Erythroblast (primary cell): ENCODE measurements at regions not wholly inside any gene's neighbourhood (a gene's known extent, or its start where the extent isn't known, plus 50 kb on each side); places are given as distances from the start of the nearest gene placed in this dataset.

Source experiments
- DNase-seq, 2 experiments: peaks; one replicate each; lab custom pipeline; 2025; lab: John Stamatoyannopoulos, UW
- GATA1 ChIP-seq: IDR thresholded peaks from 2 replicates; pipeline ENCODE4 v1.6.1; 2011; ENCODE audit warnings: low read depth, mild to moderate bottlenecking, control low read depth, low read length, moderate library complexity
- POLR2A ChIP-seq: IDR thresholded peaks from 2 replicates; pipeline ENCODE4 v1.6.1; 2011; ENCODE audit warnings: mild to moderate bottlenecking, low read length

- no peak for TF ChIP-seq POLR2A
- TF ChIP-seq GATA1: no peak
- DNase-seq: no peak
Observed at GRCh38 chr2:18009891-18010290, 131.4 kb downstream of the KCNS3 start.

GRCh38 chr2:18005411-18005810 lies 126.9 kb downstream of the KCNS3 start:
- no peak for DNase-seq
- TF ChIP-seq GATA1 (no peak), POLR2A (no peak)

- TF ChIP-seq POLR2A: no peak
- DNase-seq: peak in 1 of 2 experiments; percentile 3
Observed at GRCh38 chr2:18001671-18002070, 123.2 kb downstream of the KCNS3 start.

GRCh38 chr2:17996978-17997377 lies 118.5 kb downstream of the KCNS3 start:
- TF ChIP-seq POLR2A (no peak), GATA1 (no peak)
- DNase-seq: no peak

GRCh38 chr2:17995593-17995992 lies 117.1 kb downstream of the KCNS3 start:
- no peak for TF ChIP-seq POLR2A
- no peak for TF ChIP-seq GATA1
- no peak for DNase-seq
